HEK293T (cell line): ENCODE measurements at regions not wholly inside any gene's neighbourhood (a gene's known extent, or its start where the extent isn't known, plus 50 kb on each side); places are given as distances from the start of the nearest gene placed in this dataset.

Source experiments
- ARNT ChIP-seq: fragments of 450-650 bp; IDR thresholded peaks from 2 replicates; pipeline ENCODE4 v1.6.1; 2017; ENCODE audit warnings: mild to moderate bottlenecking
- BHLHE40 ChIP-seq: fragments of 450-650 bp; IDR thresholded peaks from 2 replicates; pipeline ENCODE4 v1.6.1; 2016; ENCODE audit warnings: mild to moderate bottlenecking, moderate library complexity, borderline replicate concordance
- FOXA1 ChIP-seq: fragments of 450-650 bp; IDR thresholded peaks from 2 replicates; pipeline ENCODE4 v1.6.1; 2016; ENCODE audit warnings: mild to moderate bottlenecking
- FOXK2 ChIP-seq: fragments of 450-650 bp; IDR thresholded peaks from 2 replicates; pipeline ENCODE4 v1.6.1; 2016; ENCODE audit warnings: mild to moderate bottlenecking
- FOXM1 ChIP-seq: fragments of 450-650 bp; IDR thresholded peaks from 2 replicates; pipeline ENCODE4 v1.6.1; 2017; ENCODE audit warnings: mild to moderate bottlenecking, borderline replicate concordance
- HDGF ChIP-seq: fragments of 450-650 bp; IDR thresholded peaks from 2 replicates; pipeline ENCODE4 v1.6.1; 2017; ENCODE audit warnings: antibody characterized with exemption, borderline replicate concordance
- NFRKB ChIP-seq: fragments of 450-650 bp; IDR thresholded peaks from 2 replicates; pipeline ENCODE4 v1.6.1; 2016; ENCODE audit warnings: mild to moderate bottlenecking, moderate library complexity
- SP1 ChIP-seq: fragments of 450-650 bp; IDR thresholded peaks from 2 replicates; pipeline ENCODE4 v1.6.1; 2017
- TARDBP ChIP-seq: fragments of 450-650 bp; IDR thresholded peaks from 2 replicates; pipeline ENCODE4 v1.6.1; 2016

GRCh38 chr16:25580041-25580440, 111.7 kb upstream of the HS3ST4 start:
- TF ChIP-seq SP1: no peak
- TF ChIP-seq ARNT: no peak
- TF ChIP-seq BHLHE40: no peak
- TF ChIP-seq FOXK2: no peak
- no peak for TF ChIP-seq HDGF
- TF ChIP-seq FOXM1: no peak
- no peak for TF ChIP-seq TARDBP
- TF ChIP-seq FOXA1: no peak
- no peak for TF ChIP-seq NFRKB
